AG04449 (cell line): ENCODE measurements at regions not wholly inside any gene's neighbourhood (a gene's known extent, or its start where the extent isn't known, plus 50 kb on each side); places are given as distances from the start of the nearest gene placed in this dataset.

ENCODE experiments used
- CTCF ChIA-PET: fragments of 350-600 bp; formaldehyde crosslinking; extraction: SDS; loops from one replicate; lab custom pipeline; 2021; ENCODE audit warnings: antibody characterized with exemption; lab: Yijun Ruan, JAX
- POLR2A ChIA-PET: fragments of 400-600, 350-600 bp; formaldehyde crosslinking; extraction: SDS; loops from one replicate; lab custom pipeline; 2020; ENCODE audit warnings: antibody characterized with exemption, inconsistent platforms; lab: Yijun Ruan, JAX
- DNase-seq: peaks from one replicate; pipeline ENCODE4 v3.0.0-alpha.2; 2010; ENCODE audit warnings: low read depth, low spot score
- H3K4me3 ChIP-seq: 2 replicates; pipeline ENCODE4 v1.5.1; 2011; ENCODE audit warnings: low read depth, mild to moderate bottlenecking, control low read depth, low read length
- TF ChIP-seq, protein P1 (sequence below): IDR thresholded peaks from one replicate; pipeline ENCODE4 v1.5.1; 2011; ENCODE audit warnings: mild to moderate bottlenecking, moderate library complexity, low read length, control low read depth, inconsistent platforms; ENCODE audit not compliant: insufficient read depth; ENCODE audit errors: missing control alignments

DNA sequence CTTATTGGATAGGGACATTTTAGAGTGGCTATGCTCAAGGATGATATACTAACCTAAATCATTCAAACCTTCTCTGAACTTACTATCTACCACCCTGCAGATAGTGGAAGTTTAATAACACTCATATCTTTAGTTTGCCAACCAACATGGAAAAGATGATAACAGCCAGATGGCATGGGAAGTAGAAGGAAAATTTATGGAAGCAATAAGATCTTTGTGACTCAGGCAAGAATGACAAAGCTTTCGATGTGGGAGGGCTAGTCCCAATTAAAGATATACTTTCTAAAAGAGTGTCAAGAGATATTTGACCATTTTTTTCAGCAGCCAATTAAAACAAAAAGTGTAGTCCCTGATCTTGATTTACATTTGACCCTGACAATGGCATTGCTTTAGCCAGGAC lies 631.7 kb downstream of the RPS29 start:
- ChIA-PET POLR2A (no interaction called here), CTCF (no interaction called here)
- H3K4me3 ChIP-seq: no peak overlapping the region
- TF ChIP-seq, protein P1, sequence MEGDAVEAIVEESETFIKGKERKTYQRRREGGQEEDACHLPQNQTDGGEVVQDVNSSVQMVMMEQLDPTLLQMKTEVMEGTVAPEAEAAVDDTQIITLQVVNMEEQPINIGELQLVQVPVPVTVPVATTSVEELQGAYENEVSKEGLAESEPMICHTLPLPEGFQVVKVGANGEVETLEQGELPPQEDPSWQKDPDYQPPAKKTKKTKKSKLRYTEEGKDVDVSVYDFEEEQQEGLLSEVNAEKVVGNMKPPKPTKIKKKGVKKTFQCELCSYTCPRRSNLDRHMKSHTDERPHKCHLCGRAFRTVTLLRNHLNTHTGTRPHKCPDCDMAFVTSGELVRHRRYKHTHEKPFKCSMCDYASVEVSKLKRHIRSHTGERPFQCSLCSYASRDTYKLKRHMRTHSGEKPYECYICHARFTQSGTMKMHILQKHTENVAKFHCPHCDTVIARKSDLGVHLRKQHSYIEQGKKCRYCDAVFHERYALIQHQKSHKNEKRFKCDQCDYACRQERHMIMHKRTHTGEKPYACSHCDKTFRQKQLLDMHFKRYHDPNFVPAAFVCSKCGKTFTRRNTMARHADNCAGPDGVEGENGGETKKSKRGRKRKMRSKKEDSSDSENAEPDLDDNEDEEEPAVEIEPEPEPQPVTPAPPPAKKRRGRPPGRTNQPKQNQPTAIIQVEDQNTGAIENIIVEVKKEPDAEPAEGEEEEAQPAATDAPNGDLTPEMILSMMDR: no peak
- no peak for DNase-seq

DNA sequence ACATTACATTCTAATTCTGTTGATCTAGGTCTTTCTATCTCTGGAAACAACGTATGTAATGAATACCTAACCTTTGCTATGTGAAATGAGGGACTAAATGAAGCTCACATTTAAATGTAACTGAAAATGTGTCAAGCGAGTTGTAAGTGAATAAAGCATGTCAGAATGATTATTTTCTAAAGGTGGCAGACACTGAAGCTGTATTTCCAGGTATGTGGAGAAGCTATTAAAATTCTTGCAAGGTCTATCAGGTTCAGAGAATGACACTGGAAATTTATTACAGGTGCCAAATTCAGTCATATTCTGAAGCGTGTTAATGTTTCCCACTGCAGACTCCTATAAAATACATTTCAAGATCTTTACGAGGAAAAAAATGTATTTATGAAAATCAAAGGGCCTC lies 641.4 kb downstream of the RPS29 start:
- TF ChIP-seq, protein P1: no peak
- CTCF ChIA-PET: no interaction called here
- H3K4me3 ChIP-seq: no peak overlapping the region
- no peak for DNase-seq
- POLR2A ChIA-PET: no interaction called here

DNA sequence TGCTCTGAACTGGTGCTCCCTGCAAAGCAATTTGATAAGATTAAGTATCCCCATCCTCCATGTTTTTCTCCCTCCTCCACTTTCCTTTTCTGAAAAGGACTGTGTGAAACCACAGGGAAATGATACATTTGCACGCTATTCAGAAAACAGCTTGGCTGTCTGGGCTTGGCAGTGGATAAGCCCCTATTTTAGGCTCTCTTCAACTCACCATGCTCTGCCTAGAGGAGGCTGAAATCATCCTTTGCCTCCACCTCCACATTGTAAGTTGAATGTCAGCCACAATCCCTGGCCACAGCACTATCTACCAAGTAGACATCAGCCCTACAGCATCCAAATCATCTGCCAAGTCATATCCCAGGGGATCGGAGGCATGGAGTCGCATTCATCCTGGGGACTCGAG lies 642.3 kb downstream of the RPS29 start:
- TF ChIP-seq, protein P1: no peak
- no peak for DNase-seq
- ChIA-PET POLR2A (no interaction called here), CTCF (no interaction called here)
- H3K4me3 ChIP-seq: no peak overlapping the region

DNA sequence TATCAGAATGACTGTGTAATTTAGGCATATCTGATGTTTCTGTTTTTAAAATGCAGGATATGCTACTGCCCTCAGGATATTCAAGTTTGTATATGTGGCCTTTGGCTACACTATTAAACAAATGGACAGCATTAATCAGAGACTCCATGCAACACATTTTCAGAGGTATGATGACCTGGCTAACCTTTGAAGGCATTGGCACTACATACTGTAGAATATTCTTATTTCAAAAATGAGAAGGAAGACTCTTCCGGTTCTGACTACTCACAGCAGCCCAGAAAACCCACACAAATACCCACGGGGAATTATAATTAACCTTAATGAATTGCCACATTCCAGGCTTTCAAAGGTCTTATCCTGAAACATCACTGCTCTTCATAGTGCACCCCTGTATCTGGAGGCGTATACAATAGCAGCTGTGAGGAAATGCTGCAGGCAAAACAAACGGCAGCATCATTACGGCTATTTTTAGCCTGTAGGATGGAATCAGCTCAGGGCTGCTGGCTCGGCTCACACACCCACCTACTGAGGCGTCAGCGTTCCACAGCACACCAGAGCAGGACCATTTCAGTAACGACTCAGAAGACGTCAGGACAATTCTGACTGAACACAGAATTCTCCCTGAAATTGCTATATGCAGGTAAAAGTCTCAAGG lies 648.5 kb downstream of the RPS29 start:
- TF ChIP-seq, protein P1: no peak
- POLR2A ChIA-PET: no interaction called here
- DNase-seq: peak; percentile 14
- CTCF ChIA-PET: no interaction called here
- H3K4me3 ChIP-seq: no peak overlapping the region

DNA sequence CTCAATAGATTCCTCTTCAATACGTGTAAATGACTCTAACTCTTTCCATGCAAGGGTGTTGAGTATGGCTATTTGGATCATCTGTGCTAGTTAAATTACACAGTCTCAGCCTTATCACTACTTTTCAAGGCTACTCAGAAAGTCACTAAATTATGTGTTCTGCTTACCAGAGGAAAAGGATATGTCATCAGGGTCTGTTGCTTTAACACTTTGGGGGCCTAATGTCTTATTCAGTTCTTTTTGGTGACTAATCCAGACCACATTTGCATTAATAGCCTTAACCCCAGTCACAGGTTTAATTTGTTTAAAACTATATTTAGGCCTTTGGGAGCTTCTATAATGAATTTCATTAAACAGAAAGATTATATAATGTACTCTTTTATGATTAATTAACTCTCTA lies 649.3 kb downstream of the RPS29 start:
- POLR2A ChIA-PET: interaction anchor here (0.8 kb wide), 1 partner anchor 34 kb away, joined by 3 read pairs; no protein-coding TSS in a partner anchor
- TF ChIP-seq, protein P1: no peak
- CTCF ChIA-PET: no interaction called here
- H3K4me3 ChIP-seq: no peak overlapping the region
- no peak for DNase-seq

DNA sequence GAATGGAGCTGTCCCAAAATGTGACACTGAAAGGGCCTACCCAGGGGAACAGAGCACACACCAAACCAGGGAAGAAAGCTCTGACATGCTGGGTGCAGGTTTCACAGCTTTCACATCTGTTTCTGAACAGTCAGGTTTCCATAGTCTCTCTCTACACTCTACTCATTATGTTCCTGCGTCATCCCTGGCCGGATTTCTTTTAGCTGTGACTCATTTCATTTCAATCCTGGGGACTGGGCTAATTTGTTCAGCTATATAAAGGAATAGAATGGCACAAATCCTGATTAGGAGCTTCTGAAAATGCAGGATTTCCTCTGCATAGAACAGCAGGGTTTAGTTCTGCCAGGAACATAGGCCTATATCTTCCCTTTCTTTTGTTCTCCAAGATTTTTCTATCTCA lies 649.8 kb downstream of the RPS29 start:
- ChIA-PET POLR2A (interaction anchor here (0.8 kb wide), 1 partner anchor 34 kb away, joined by 3 read pairs; no protein-coding TSS in a partner anchor), CTCF (no interaction called here)
- DNase-seq: peak; percentile 42
- H3K4me3 ChIP-seq: no peak overlapping the region
- TF ChIP-seq, protein P1: no peak
